ENCODE measurements at regions not wholly inside any gene's neighbourhood (a gene's known extent, or its start where the extent isn't known, plus 50 kb on each side); places are given as distances from the start of the nearest gene placed in this dataset.

GRCh38 chr21:25036775-25037174 lies 570.5 kb downstream of the MRPL39 start:
- Histone ChIP-seq H3K36me3 (no peaks in the 10 kb centered on the region), H3K9me3 (no peaks in the 10 kb centered on the region), H3K4me1 (no peaks in the 10 kb centered on the region), H3K27me3 (no peaks in the 10 kb centered on the region), H3K27ac (no peak overlapping the region), H3K4me3 (no peak overlapping the region)
- intact Hi-C loops (cut with DNase I), result no loop called here
- DNase-seq (ENCODE audit: extremely low spot score in 2 of 2), result no peak
- TF ChIP-seq POLR2A (IDR thresholded peaks at IDR 0.05) (no peak), POLR2AphosphoS5 (IDR thresholded peaks at IDR 0.05; ENCODE audit: insufficient read depth in 1 of 2, low read depth in 1 of 2) (no peak), CTCF (IDR thresholded peaks at IDR 0.05) (no peak)

GRCh38 chr21:25031750-25032149 lies 575.5 kb downstream of the MRPL39 start:
- intact Hi-C loops (cut with DNase I), result no loop called here
- H3K9me3 ChIP-seq, result no peaks in the 10 kb centered on the region
- no peaks in the 10 kb centered on the region for H3K27me3 ChIP-seq
- no peaks in the 10 kb centered on the region for H3K36me3 ChIP-seq
- TF ChIP-seq CTCF (IDR thresholded peaks at IDR 0.05) (no peak), POLR2AphosphoS5 (IDR thresholded peaks at IDR 0.05; ENCODE audit: insufficient read depth in 1 of 2, low read depth in 1 of 2) (no peak), POLR2A (IDR thresholded peaks at IDR 0.05) (no peak)
- no peaks in the 10 kb centered on the region for H3K4me1 ChIP-seq
- H3K4me3 ChIP-seq, result no peak overlapping the region
- DNase-seq (ENCODE audit: extremely low spot score in 2 of 2), result no peak
- H3K27ac ChIP-seq, result no peak overlapping the region

GRCh38 chr21:25029580-25029979 lies 577.7 kb downstream of the MRPL39 start:
- Histone ChIP-seq H3K27me3 (no peaks in the 10 kb centered on the region), H3K27ac (no peak overlapping the region), H3K4me1 (no peaks in the 10 kb centered on the region), H3K9me3 (no peaks in the 10 kb centered on the region), H3K36me3 (no peaks in the 10 kb centered on the region), H3K4me3 (no peak overlapping the region)
- intact Hi-C loops (cut with DNase I), result no loop called here
- no peak for DNase-seq (ENCODE audit: extremely low spot score in 2 of 2)
- TF ChIP-seq POLR2A (IDR thresholded peaks at IDR 0.05) (no peak), CTCF (IDR thresholded peaks at IDR 0.05) (no peak), POLR2AphosphoS5 (IDR thresholded peaks at IDR 0.05; ENCODE audit: insufficient read depth in 1 of 2, low read depth in 1 of 2) (no peak)

- H3K9me3 ChIP-seq, result no peaks in the 10 kb centered on the region
- H3K36me3 ChIP-seq, result no peaks in the 10 kb centered on the region
- TF ChIP-seq POLR2A (IDR thresholded peaks at IDR 0.05), result no peak
- H3K27me3 ChIP-seq, result no peaks in the 10 kb centered on the region
- H3K4me1 ChIP-seq, result no peaks in the 10 kb centered on the region
- no peak overlapping the region for H3K4me3 ChIP-seq
- H3K27ac ChIP-seq, result no peak overlapping the region
- no peak for DNase-seq (ENCODE audit: extremely low spot score in 2 of 2)
- intact Hi-C loops (cut with DNase I), result no loop called here
Measured at GRCh38 chr21:25025596-25025995, 581.7 kb downstream of the MRPL39 start.

- no peak for DNase-seq (ENCODE audit: extremely low spot score in 2 of 2)
- no peak for TF ChIP-seq POLR2AphosphoS5 (IDR thresholded peaks at IDR 0.05; ENCODE audit: insufficient read depth in 1 of 2, low read depth in 1 of 2)
- no peak for TF ChIP-seq CTCF (IDR thresholded peaks at IDR 0.05)
- no peak for TF ChIP-seq POLR2A (IDR thresholded peaks at IDR 0.05)
- no peak overlapping the region for H3K4me3 ChIP-seq
- H3K36me3 ChIP-seq, result no peaks in the 10 kb centered on the region
- H3K27me3 ChIP-seq, result no peaks in the 10 kb centered on the region
- H3K9me3 ChIP-seq, result no peaks in the 10 kb centered on the region
- no peak overlapping the region for H3K27ac ChIP-seq
- intact Hi-C loops (cut with DNase I), result no loop called here
- H3K4me1 ChIP-seq, result no peaks in the 10 kb centered on the region
Measured at GRCh38 chr21:25024639-25025038, 582.6 kb downstream of the MRPL39 start.

GRCh38 chr21:25005388-25005787 lies 601.9 kb downstream of the MRPL39 start:
- DNase-seq (ENCODE audit: extremely low spot score in 2 of 2), result no peak
- TF ChIP-seq POLR2AphosphoS5 (IDR thresholded peaks at IDR 0.05; ENCODE audit: insufficient read depth in 1 of 2, low read depth in 1 of 2), result no peak
- no peak for TF ChIP-seq CTCF (IDR thresholded peaks at IDR 0.05)
- no peak for TF ChIP-seq POLR2A (IDR thresholded peaks at IDR 0.05)
- Histone ChIP-seq H3K27me3 (no peaks in the 10 kb centered on the region), H3K27ac (no peak overlapping the region), H3K4me3 (no peak overlapping the region), H3K4me1 (no peaks in the 10 kb centered on the region), H3K36me3 (no peaks in the 10 kb centered on the region), H3K9me3 (no peaks in the 10 kb centered on the region)
- intact Hi-C loops (cut with DNase I), result no loop called here

All from vagina (tissue), 2 donors.